AG04450 (cell line): ENCODE measurements at regions not wholly inside any gene's neighbourhood (a gene's known extent, or its start where the extent isn't known, plus 50 kb on each side); places are given as distances from the start of the nearest gene placed in this dataset.
A peak's percentile ranks its signal among the peaks of the same experiment; 100 is the strongest.

Experiments
- CTCF ChIA-PET: fragments of 300-600, 350-600 bp; formaldehyde crosslinking; extraction: SDS; loops from one replicate; lab custom pipeline; 2022; ENCODE audit warnings: antibody characterized with exemption, inconsistent platforms; lab: Charles Lee
- POLR2A ChIA-PET: fragments of 350-600 bp; formaldehyde crosslinking; extraction: SDS; loops from one replicate; lab custom pipeline; 2021; ENCODE audit warnings: antibody characterized with exemption, inconsistent platforms; lab: Yijun Ruan, JAX
- DNase-seq: peaks from one replicate; pipeline ENCODE4 v3.0.0-alpha.2; 2011; ENCODE audit warnings: low read depth, low spot score
- H3K27ac ChIP-seq: one replicate; pipeline ENCODE4 v1.5.1; 2012; ENCODE audit warnings: low read depth, low read length, control low read depth
- H3K27me3 ChIP-seq: one replicate; pipeline ENCODE4 v1.6.0; 2012; ENCODE audit warnings: low read length; ENCODE audit not compliant: control insufficient read depth, insufficient read depth
- H3K4me3 ChIP-seq: 2 replicates; pipeline ENCODE4 v1.5.1; 2011; ENCODE audit warnings: mild to moderate bottlenecking, low read depth, low read length, control low read depth
- H3K9me3 ChIP-seq: 2 replicates; pipeline ENCODE4 v1.5.1; 2012; ENCODE audit warnings: low read length; ENCODE audit not compliant: control insufficient read depth, insufficient read depth
- TF ChIP-seq, protein P1 (sequence below): IDR thresholded peaks from 2 replicates; pipeline ENCODE4 v1.5.1; 2011; ENCODE audit warnings: low read depth, low read length, control low read depth, inconsistent platforms

DNA sequence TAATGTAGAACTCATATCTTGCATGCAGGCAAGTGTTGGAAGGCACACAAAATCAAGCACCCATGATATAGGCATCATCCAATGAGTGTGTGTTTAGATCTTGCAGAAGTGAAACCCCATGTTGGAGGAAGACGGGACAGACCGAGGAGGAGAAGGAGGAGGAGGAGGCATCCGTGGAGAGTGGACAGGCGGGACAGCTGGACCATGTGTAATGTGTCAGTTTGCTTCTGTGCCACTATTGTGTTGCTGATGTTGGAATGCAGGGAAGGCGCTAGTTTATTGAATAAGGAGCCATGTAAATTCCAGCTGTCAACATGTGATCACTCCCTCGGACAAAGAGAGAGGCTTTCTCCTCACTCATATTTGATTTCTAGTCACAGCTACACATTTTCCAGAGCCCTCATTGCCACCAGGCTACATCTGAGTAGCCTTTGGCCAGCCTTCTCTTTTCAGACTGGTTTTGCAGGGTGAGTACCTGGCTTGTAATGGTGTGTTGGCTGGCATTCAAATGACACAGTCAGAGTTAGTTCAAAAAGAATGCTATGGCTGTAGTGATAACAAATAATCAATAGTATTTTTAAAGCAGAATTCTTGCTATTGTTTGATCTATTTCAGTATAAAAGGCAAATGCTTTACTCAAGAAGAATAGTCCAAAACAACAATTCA lies 1037.6 kb upstream of the NR2F2 start:
- POLR2A ChIA-PET, result interaction anchor here (0.5 kb wide), 1 partner anchor 41 kb away, joined by 4 read pairs; no protein-coding TSS in a partner anchor
- no peak overlapping the region for H3K27ac ChIP-seq
- peak overlapping the region; percentile 48 for H3K4me3 ChIP-seq
- TF ChIP-seq, protein P1, sequence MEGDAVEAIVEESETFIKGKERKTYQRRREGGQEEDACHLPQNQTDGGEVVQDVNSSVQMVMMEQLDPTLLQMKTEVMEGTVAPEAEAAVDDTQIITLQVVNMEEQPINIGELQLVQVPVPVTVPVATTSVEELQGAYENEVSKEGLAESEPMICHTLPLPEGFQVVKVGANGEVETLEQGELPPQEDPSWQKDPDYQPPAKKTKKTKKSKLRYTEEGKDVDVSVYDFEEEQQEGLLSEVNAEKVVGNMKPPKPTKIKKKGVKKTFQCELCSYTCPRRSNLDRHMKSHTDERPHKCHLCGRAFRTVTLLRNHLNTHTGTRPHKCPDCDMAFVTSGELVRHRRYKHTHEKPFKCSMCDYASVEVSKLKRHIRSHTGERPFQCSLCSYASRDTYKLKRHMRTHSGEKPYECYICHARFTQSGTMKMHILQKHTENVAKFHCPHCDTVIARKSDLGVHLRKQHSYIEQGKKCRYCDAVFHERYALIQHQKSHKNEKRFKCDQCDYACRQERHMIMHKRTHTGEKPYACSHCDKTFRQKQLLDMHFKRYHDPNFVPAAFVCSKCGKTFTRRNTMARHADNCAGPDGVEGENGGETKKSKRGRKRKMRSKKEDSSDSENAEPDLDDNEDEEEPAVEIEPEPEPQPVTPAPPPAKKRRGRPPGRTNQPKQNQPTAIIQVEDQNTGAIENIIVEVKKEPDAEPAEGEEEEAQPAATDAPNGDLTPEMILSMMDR, result no peak
- DNase-seq, result no peak
- no peaks in the 10 kb centered on the region for H3K27me3 ChIP-seq
- CTCF ChIA-PET, result interaction anchor here (0.6 to 5.4 kb wide), 14 partner anchors 10 to 1061 kb away, joined by 3 to 41 read pairs (median 3); no protein-coding TSS in a partner anchor
- no peaks in the 10 kb centered on the region for H3K9me3 ChIP-seq

DNA sequence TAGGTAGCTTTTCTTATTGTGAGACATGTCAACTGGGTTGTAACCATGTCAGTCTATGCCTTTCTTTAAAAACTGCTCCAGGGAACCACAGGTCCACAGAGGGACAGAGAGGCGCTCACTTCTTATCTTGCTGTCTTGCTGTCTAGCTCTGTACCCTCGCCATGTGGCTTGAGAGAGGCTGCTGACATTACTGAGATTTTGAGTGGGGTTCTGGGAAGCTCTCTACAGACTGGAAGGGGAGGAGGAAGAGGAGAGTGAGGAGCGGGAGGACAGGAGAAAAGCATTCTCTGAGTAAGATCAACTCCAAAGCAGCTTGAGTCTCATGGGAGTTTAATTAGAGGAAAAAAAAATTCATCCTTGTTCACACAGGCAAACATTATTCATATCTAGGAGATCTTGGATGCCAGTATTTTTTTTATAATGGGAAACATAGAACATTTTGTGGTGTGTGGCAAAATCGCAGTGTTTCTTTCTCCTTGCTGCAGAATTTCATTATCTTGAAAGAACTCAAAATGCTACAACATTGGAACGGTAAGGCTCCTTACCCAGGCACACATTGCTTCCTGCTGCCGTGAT lies 1037.0 kb upstream of the NR2F2 start:
- no peaks in the 10 kb centered on the region for H3K27me3 ChIP-seq
- H3K4me3 ChIP-seq, result no peak overlapping the region
- POLR2A ChIA-PET, result interaction anchor here (0.5 kb wide), 1 partner anchor 41 kb away, joined by 4 read pairs; no protein-coding TSS in a partner anchor
- no peak overlapping the region for H3K27ac ChIP-seq
- no peak for DNase-seq
- CTCF ChIA-PET, result interaction anchor here (0.8 to 2.2 kb wide), 6 partner anchors 10 to 1034 kb away, joined by 3 to 12 read pairs (median 6); no protein-coding TSS in a partner anchor
- TF ChIP-seq, protein P1, result no peak
- no peaks in the 10 kb centered on the region for H3K9me3 ChIP-seq

DNA sequence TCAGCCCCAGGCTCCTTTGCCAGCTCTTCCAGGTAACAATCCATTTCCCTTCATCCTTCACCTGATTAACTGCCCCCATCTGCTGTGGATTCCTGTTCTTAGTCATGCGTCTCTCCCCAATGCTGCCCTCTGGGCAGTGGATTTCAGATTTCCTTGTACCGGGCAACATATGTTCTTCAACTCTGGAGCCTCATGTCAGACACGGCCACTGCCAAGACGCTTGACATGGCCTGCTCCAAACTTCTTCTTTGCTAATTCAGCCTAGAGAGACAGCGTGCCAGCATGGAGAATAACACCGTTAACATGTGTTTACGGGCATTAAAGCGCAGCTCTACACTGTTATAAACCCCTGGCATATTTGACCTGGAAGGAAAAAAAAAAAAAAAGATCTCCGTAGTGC lies 1035.1 kb upstream of the NR2F2 start:
- no peak overlapping the region for H3K4me3 ChIP-seq
- ChIA-PET CTCF (no interaction called here), POLR2A (no interaction called here)
- no peak for DNase-seq
- H3K27ac ChIP-seq, result no peak overlapping the region
- TF ChIP-seq, protein P1, result no peak
- H3K9me3 ChIP-seq, result no peaks in the 10 kb centered on the region
- H3K27me3 ChIP-seq, result no peaks in the 10 kb centered on the region

DNA sequence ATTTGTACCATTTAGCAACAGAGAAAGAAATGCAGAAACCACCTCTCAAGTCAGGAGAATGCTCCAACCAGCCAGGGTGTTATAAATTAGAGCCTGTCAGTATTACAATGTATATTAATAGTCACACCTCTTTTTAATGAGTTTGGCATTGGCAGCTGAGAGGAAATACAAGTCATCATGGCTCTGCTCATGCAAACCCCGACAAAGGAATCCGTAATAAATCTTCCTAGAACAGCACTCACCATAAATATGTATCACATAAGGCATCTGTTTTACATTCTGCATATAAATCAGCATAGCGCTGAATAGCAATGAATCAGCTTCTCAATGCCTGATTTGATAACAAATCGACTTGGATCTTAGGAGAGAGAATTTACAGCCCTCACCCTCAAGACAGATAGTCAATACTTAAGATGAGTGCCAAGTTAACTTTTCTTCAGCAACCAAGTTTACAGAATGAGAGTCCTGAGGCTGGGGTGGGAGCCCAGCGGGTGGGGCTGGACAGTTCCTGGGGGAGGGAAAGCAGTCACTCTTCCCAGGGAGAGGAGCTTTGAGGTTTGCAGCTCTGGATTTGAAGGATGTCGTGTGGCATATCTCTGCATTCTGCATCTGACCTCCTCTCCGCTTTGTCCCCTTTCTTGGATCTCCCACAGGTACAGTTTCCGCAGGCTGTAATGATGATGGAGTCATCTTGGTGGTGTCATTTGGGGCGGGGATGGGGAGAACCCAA lies 1034.4 kb upstream of the NR2F2 start:
- Histone ChIP-seq H3K9me3 (no peaks in the 10 kb centered on the region), H3K27me3 (no peaks in the 10 kb centered on the region), H3K4me3 (no peak overlapping the region), H3K27ac (no peak overlapping the region)
- POLR2A ChIA-PET, result no interaction called here
- DNase-seq, result no peak
- TF ChIP-seq, protein P1, result no peak
- CTCF ChIA-PET, result no interaction called here
